Sigmoid colon (tissue), 6 donors: ENCODE measurements at regions not wholly inside any gene's neighbourhood (a gene's known extent, or its start where the extent isn't known, plus 50 kb on each side); places are given as distances from the start of the nearest gene placed in this dataset.

Experiments
- DNase-seq: peaks from one replicate; pipeline ENCODE4 v3.0.0-alpha.2; 2019
- H3K27ac ChIP-seq, 4 donors: fragments of 200-600 bp; sonication (generic); one replicate each; pipeline ENCODE4 v1.5.1; 2016 to 2019; ENCODE audit warnings: mild to moderate bottlenecking in 1 of 4
- H3K27me3 ChIP-seq, 3 donors: fragments of 200-600 bp; sonication (generic); one replicate each; pipeline ENCODE4 v1.5.1; 2019; ENCODE audit warnings: mild to moderate bottlenecking in 1 of 3
- H3K36me3 ChIP-seq, 4 donors: fragments of 200-600 bp; sonication (generic); one replicate each; pipeline ENCODE4 v1.5.1; 2016 to 2019
- H3K4me1 ChIP-seq, 4 donors: fragments of 200-600 bp; sonication (generic); one replicate each; pipeline ENCODE4 v1.5.1; 2017 to 2019
- H3K4me3 ChIP-seq, 4 donors: fragments of 200-600 bp; sonication (generic); one replicate each; pipeline ENCODE4 v1.5.1; 2017 to 2019; ENCODE audit warnings: mild to moderate bottlenecking in 2 of 4, moderate library complexity in 1 of 4
- H3K9me3 ChIP-seq, 4 donors: fragments of 200-600 bp in 3 of 4; sonication (generic) in 3 of 4; one replicate each; pipeline versions ENCODE4 v1.5.1 to v1.6.1; 2013 to 2019
- CTCF ChIP-seq, 4 experiments: fragments of 450-650 bp in 3 of 4; fragments of 200-600 bp in 1 of 4; IDR thresholded peaks; one replicate each; pipeline ENCODE4 v1.5.1; 2016 to 2019; ENCODE audit warnings: antibody characterized with exemption in 4 of 4, mild to moderate bottlenecking in 3 of 4, moderate library complexity in 2 of 4
- EP300 ChIP-seq, 4 donors: sonication (generic); formaldehyde crosslinking; IDR thresholded peaks; one replicate each; pipeline ENCODE4 v1.6.1; 2017; ENCODE audit warnings: antibody characterized with exemption in 4 of 4
- POLR2A ChIP-seq, 2 donors: fragments of 450-650 bp; IDR thresholded peaks; one replicate each; pipeline ENCODE4 v1.6.1; 2016; ENCODE audit warnings: antibody characterized with exemption in 2 of 2, mild to moderate bottlenecking in 2 of 2, moderate library complexity in 2 of 2
- POLR2AphosphoS5 ChIP-seq, 4 donors: sonication (generic); formaldehyde crosslinking; IDR thresholded peaks; one replicate each; pipeline ENCODE4 v1.6.1; 2017; ENCODE audit warnings: antibody characterized with exemption in 4 of 4
- WGBS, 2 donors: extraction: QIAGEN DNeasy Blood & Tissue Kit; methylation state at CpG; one replicate each; pipeline ENCODE4 v1.1.7; 2013; 5-methylcytosine and 5-hydroxymethylcytosine counted together
- intact Hi-C: fragments of 100-400 bp; cut with DNase I; formaldehyde crosslinking; loops from one replicate; pipeline ENCODE4 v1.15.1; 2023
- donor health status: healthy with polysubstance abuse.
- donor health status: healthy.

- intact Hi-C loops: no loop called here
- Histone ChIP-seq H3K9me3 (no peaks in the 10 kb centered on the region), H3K27me3 (no peaks in the 10 kb centered on the region), H3K27ac (no peak overlapping the region), H3K4me3 (no peak overlapping the region), H3K4me1 (no peaks in the 10 kb centered on the region), H3K36me3 (no peaks in the 10 kb centered on the region)
- WGBS, 2 donors: 79 to 91% methylated on average over 3 of the region's 3 CpGs
- DNase-seq: no peak
- TF ChIP-seq CTCF (IDR thresholded peaks at IDR 0.05) (no peak), POLR2AphosphoS5 (IDR thresholded peaks at IDR 0.05) (no peak), POLR2A (IDR thresholded peaks at IDR 0.05) (no peak), EP300 (IDR thresholded peaks at IDR 0.05) (no peak)
These were observed 303.5 kb upstream of the KAZN start for GRCh38 chr1:14294860-14295536.

GRCh38 chr1:14296795-14297194 lies 301.7 kb upstream of the KAZN start:
- 84 to 90% methylated on average over 3 of the region's 3 CpGs for WGBS, 2 donors
- no peak overlapping the region for H3K4me3 ChIP-seq
- no peaks in the 10 kb centered on the region for H3K9me3 ChIP-seq
- H3K4me1 ChIP-seq: no peaks in the 10 kb centered on the region
- H3K27ac ChIP-seq: no peak overlapping the region
- DNase-seq: no peak
- H3K36me3 ChIP-seq: no peaks in the 10 kb centered on the region
- intact Hi-C loops: no loop called here
- H3K27me3 ChIP-seq: no peaks in the 10 kb centered on the region
- no peak for TF ChIP-seq CTCF (IDR thresholded peaks at IDR 0.05)
- TF ChIP-seq POLR2AphosphoS5 (IDR thresholded peaks at IDR 0.05): no peak
- no peak for TF ChIP-seq EP300 (IDR thresholded peaks at IDR 0.05)
- TF ChIP-seq POLR2A (IDR thresholded peaks at IDR 0.05): no peak

- WGBS, 2 donors: 83 to 90% methylated on average over 3 of the region's 3 CpGs
- no peak overlapping the region for H3K27ac ChIP-seq
- intact Hi-C loops: no loop called here
- no peak for TF ChIP-seq POLR2A (IDR thresholded peaks at IDR 0.05)
- no peak for TF ChIP-seq EP300 (IDR thresholded peaks at IDR 0.05)
- TF ChIP-seq POLR2AphosphoS5 (IDR thresholded peaks at IDR 0.05): no peak
- TF ChIP-seq CTCF (IDR thresholded peaks at IDR 0.05): no peak
- H3K27me3 ChIP-seq: no peaks in the 10 kb centered on the region
- no peaks in the 10 kb centered on the region for H3K9me3 ChIP-seq
- no peaks in the 10 kb centered on the region for H3K4me1 ChIP-seq
- no peaks in the 10 kb centered on the region for H3K36me3 ChIP-seq
- H3K4me3 ChIP-seq: no peak overlapping the region
- no peak for DNase-seq
These were observed 301.1 kb upstream of the KAZN start for GRCh38 chr1:14297356-14297755.

GRCh38 chr1:14298806-14299205 lies 299.7 kb upstream of the KAZN start:
- 75 to 82% methylated on average over 5 of the region's 5 CpGs for WGBS, 2 donors
- H3K9me3 ChIP-seq: no peaks in the 10 kb centered on the region
- no peaks in the 10 kb centered on the region for H3K27me3 ChIP-seq
- H3K4me1 ChIP-seq: peaks cover 0 to 3% (median under 1%) of the 10 kb centered on the region in 4 donors
- H3K36me3 ChIP-seq: no peaks in the 10 kb centered on the region
- TF ChIP-seq POLR2A (IDR thresholded peaks at IDR 0.05) (no peak), CTCF (IDR thresholded peaks at IDR 0.05) (no peak), EP300 (IDR thresholded peaks at IDR 0.05) (no peak), POLR2AphosphoS5 (IDR thresholded peaks at IDR 0.05) (no peak)
- no peak overlapping the region for H3K4me3 ChIP-seq
- intact Hi-C loops: no loop called here
- no peak for DNase-seq
- no peak overlapping the region for H3K27ac ChIP-seq
